Ovary (tissue), 3 donors: ENCODE measurements at regions not wholly inside any gene's neighbourhood (a gene's known extent, or its start where the extent isn't known, plus 50 kb on each side); places are given as distances from the start of the nearest gene placed in this dataset.

Experiments used
- CTCF ChIP-seq, 3 donors: fragments of 450-650 bp in 2 of 3; fragments of 200-600 bp in 1 of 3; IDR thresholded peaks; one replicate each; pipeline versions ENCODE4 v1.5.1 to v1.8.0; 2016 to 2022; ENCODE audit warnings: antibody characterized with exemption in 3 of 3, mild to moderate bottlenecking in 1 of 3
- EP300 ChIP-seq: sonication (generic); formaldehyde crosslinking; IDR thresholded peaks from one replicate; pipeline ENCODE4 v1.6.1; 2017; ENCODE audit warnings: antibody characterized with exemption
- POLR2A ChIP-seq: fragments of 450-650 bp; IDR thresholded peaks from one replicate; pipeline ENCODE4 v1.6.1; 2017; ENCODE audit warnings: antibody characterized with exemption, mild to moderate bottlenecking, moderate library complexity
- donor health status: DM: no; HTN: no; CAD: no.

- no peak for TF ChIP-seq CTCF (IDR thresholded peaks at IDR 0.05)
- no peak for TF ChIP-seq POLR2A
- no peak for TF ChIP-seq EP300
Observed at GRCh38 chr13:107736731-107737130, 478.6 kb downstream of the LIG4 start.
